K562 (cell line): ENCODE measurements at regions not wholly inside any gene's neighbourhood (a gene's known extent, or its start where the extent isn't known, plus 50 kb on each side); places are given as distances from the start of the nearest gene placed in this dataset.

Experiments used
- ATAC-seq: fragments of 200-7000 bp; cut with Tn5 transposase; 3 replicates; pipeline ENCODE4 v1.9.1; 2020; ENCODE audit warnings: moderate library complexity
- BruUV-seq: library from RNA; stranded (reverse); fragments of 400-500 nt; replicated peaks from 2 replicates; lab custom pipeline; 2021; lab: Mats Ljungman, UMichigan
- CTCF ChIA-PET: fragments of 300-600 bp; formaldehyde crosslinking; extraction: SDS; loops from one replicate; lab custom pipeline; 2021; ENCODE audit warnings: low intra/inter-chr PET ratio; lab: Yijun Ruan, JAX
- POLR2A ChIA-PET: fragments of 300-600, 350-650 bp; sonication (Branson Sonifier 250); formaldehyde crosslinking; extraction: SDS; loops from one replicate; lab custom pipeline; 2021; ENCODE audit warnings: antibody characterized with exemption, inconsistent platforms; lab: Yijun Ruan, JAX
- DNase-seq, 4 experiments: peaks; one replicate each; pipeline versions ENCODE4 v3.0.0 to v3.0.0-alpha.2; 2011 to 2018; ENCODE audit warnings: low spot score in 3 of 4, mixed read lengths in 3 of 4; ENCODE audit errors: extremely low read depth in 1 of 4
- FAIRE-seq: peaks from 2 replicates; lab custom pipeline; 2011; peaks lifted over from hg19 to GRCh38; lab: Jason Lieb, UNC
- H2AFZ ChIP-seq: 2 replicates; pipeline ENCODE4 v1.6.0; 2011; ENCODE audit warnings: low read depth, low read length, control low read depth, inconsistent platforms
- H3K27ac ChIP-seq: fragments of 200-600 bp; 3 replicates; pipeline ENCODE4 v1.8.0; 2011; ENCODE audit warnings: low read depth, mild to moderate bottlenecking, control low read depth, inconsistent platforms, low read length, moderate library complexity, mixed read lengths; ENCODE audit errors: extremely low read depth
- H3K27me3 ChIP-seq, 2 experiments: fragments of 300-600 bp in 1 of 2; 2 replicates in 1 of 2; 3 replicates in 1 of 2; pipeline versions ENCODE4 v1.6.0 to v1.8.0; 2011; ENCODE audit warnings: inconsistent platforms in 2 of 2, low read length in 2 of 2, mild to moderate bottlenecking in 1 of 2, mixed read lengths in 1 of 2, moderate library complexity in 1 of 2; ENCODE audit not compliant: control insufficient read depth in 2 of 2, insufficient read depth in 2 of 2
- H3K36me3 ChIP-seq: fragments of 300-600 bp; 3 replicates; pipeline ENCODE4 v1.8.0; 2011; ENCODE audit warnings: mild to moderate bottlenecking, low read length, inconsistent platforms; ENCODE audit not compliant: control insufficient read depth, insufficient read depth
- H3K4me1 ChIP-seq, 2 experiments: fragments of 200-600 bp in 1 of 2; replicated peaks in 1 of 2; 2 replicates in 1 of 2; 3 replicates in 1 of 2; pipeline versions ENCODE4 v1.5.1 to v1.8.0; 2011; ENCODE audit warnings: inconsistent platforms in 2 of 2, low read length in 2 of 2, mild to moderate bottlenecking in 1 of 2, mixed read lengths in 1 of 2, moderate library complexity in 1 of 2; ENCODE audit not compliant: control insufficient read depth in 2 of 2, insufficient read depth in 2 of 2
- H3K4me2 ChIP-seq: 2 replicates; pipeline ENCODE4 v1.6.1; 2011; ENCODE audit warnings: low read length, control low read depth, inconsistent platforms, mixed read lengths; ENCODE audit not compliant: insufficient read depth
- H3K4me3 ChIP-seq: fragments of 200-600 bp; sonication (generic), shearing (Covaris generic); 2 replicates; pipeline ENCODE4 v1.5.1; 2016; ENCODE audit warnings: control low read depth, inconsistent platforms
- H3K79me2 ChIP-seq: fragments of 200-600 bp; 3 replicates; pipeline ENCODE4 v1.8.0; 2011; ENCODE audit warnings: low read length, inconsistent platforms; ENCODE audit not compliant: control insufficient read depth, insufficient read depth
- H3K9ac ChIP-seq, 2 experiments: 2 replicates each; pipeline versions ENCODE4 v1.6.0 to v1.6.1; 2011; ENCODE audit warnings: low read depth in 2 of 2, low read length in 2 of 2, control low read depth in 1 of 2, inconsistent platforms in 1 of 2, mild to moderate bottlenecking in 1 of 2, mixed read lengths in 1 of 2; ENCODE audit not compliant: insufficient read depth in 1 of 2
- H3K9me1 ChIP-seq: one replicate; pipeline ENCODE4 v1.6.0; 2011; ENCODE audit warnings: inconsistent platforms, mild to moderate bottlenecking, low read length, moderate library complexity; ENCODE audit not compliant: control insufficient read depth, insufficient read depth
- H3K9me3 ChIP-seq: replicated peaks from 2 replicates; pipeline ENCODE4 v1.5.1; 2011; ENCODE audit warnings: low read depth, low read length, inconsistent platforms; ENCODE audit not compliant: control insufficient read depth, insufficient read depth
- H4K20me1 ChIP-seq: replicated peaks from 2 replicates; pipeline ENCODE4 v1.6.1; 2011; ENCODE audit warnings: low read length, inconsistent platforms, mixed read lengths; ENCODE audit not compliant: control insufficient read depth, insufficient read depth
- ESRRA ChIP-seq: fragments of 450-650 bp; IDR thresholded peaks from 2 replicates; pipeline ENCODE4 v1.6.1; 2014; ENCODE audit warnings: low read depth, mild to moderate bottlenecking, moderate library complexity, borderline replicate concordance
- NR1H2 ChIP-seq: sonication (generic); formaldehyde crosslinking; IDR thresholded peaks from 2 replicates; pipeline ENCODE4 v1.4.0; 2020; ENCODE audit warnings: mild to moderate bottlenecking, missing genetic modification reagents
- RUNX1 ChIP-seq: sonication (generic); IDR thresholded peaks from 2 replicates; pipeline ENCODE4 v1.6.1; 2016; ENCODE audit warnings: antibody characterized with exemption, low read depth
- SOX6 ChIP-seq: fragments of 450-650 bp; IDR thresholded peaks from 2 replicates; pipeline ENCODE4 v1.6.1; 2014; ENCODE audit warnings: mild to moderate bottlenecking
- TEAD2 ChIP-seq: fragments of 450-650 bp; IDR thresholded peaks from 2 replicates; pipeline ENCODE4 v1.6.1; 2016; ENCODE audit warnings: missing genetic modification characterization, control low read depth, missing compliant biosample characterization
- TSHZ1 ChIP-seq: fragments of 250-450 bp; sonication (Bioruptor Pico); IDR thresholded peaks from 2 replicates; pipeline ENCODE4 v1.4.0; 2020; ENCODE audit warnings: mild to moderate bottlenecking, moderate library complexity
- ZBTB17 ChIP-seq: fragments of 450-650 bp; formaldehyde crosslinking; IDR thresholded peaks from 2 replicates; pipeline ENCODE4 v1.4.0; 2020; ENCODE audit warnings: mild to moderate bottlenecking
- ZNF12 ChIP-seq: sonication (generic); formaldehyde crosslinking; IDR thresholded peaks from 2 replicates; pipeline ENCODE4 v1.4.0; 2020; ENCODE audit warnings: mild to moderate bottlenecking, missing genetic modification reagents
- ZNF586 ChIP-seq: fragments of 450-650 bp; formaldehyde crosslinking; conservative IDR thresholded peaks from 2 replicates; pipeline ENCODE4 v1.4.0; 2020; ENCODE audit warnings: mild to moderate bottlenecking, moderate library complexity
- ZNF644 ChIP-seq: fragments of 200-800 bp; sonication (Bioruptor generic); IDR thresholded peaks from 2 replicates; pipeline ENCODE4 v1.6.1; 2016; ENCODE audit warnings: low read depth, missing genetic modification characterization, missing compliant biosample characterization
- WGBS: fragments of 100-300 bp; shearing (Covaris generic); methylation state at CpG from one replicate; pipeline ENCODE4 v1.1.6; 2016; ENCODE audit warnings: low coverage, mixed read lengths; ENCODE audit not compliant: insufficient coverage; ENCODE audit errors: missing lambda C conversion rate; 5-methylcytosine and 5-hydroxymethylcytosine counted together
- in situ Hi-C: fragments of 300-500 bp; cut with MboI; formaldehyde crosslinking; loops from 4 replicates; pipeline ENCODE4 v1.15.0; 2018; ENCODE audit warnings: inconsistent platforms, mixed read lengths
- intact Hi-C: fragments of 100-400 bp; cut with micrococcal nuclease; formaldehyde crosslinking; loops from 2 replicates; pipeline ENCODE4 v1.14.2; 2022

DNA sequence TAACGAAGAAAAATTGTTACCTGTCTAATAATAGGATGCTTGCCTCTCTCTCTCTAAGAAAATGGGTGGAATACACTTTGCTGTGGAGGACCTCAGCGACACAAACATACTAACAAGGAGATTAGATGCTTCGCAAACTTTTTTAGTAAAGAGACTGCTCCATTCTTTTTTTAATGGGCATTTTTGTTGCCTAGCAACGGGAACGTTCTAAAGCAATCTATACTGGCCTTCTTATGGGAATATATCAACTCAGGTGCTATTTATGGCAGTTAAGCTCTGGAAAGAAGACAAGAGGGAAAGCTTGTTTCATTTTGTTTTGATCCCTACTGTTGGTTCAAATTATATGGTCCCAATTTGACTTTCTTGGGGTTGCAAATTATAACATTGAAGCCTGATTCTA lies 86.8 kb upstream of the CBLN2 start:
- Histone ChIP-seq H3K36me3 (no peaks in the 10 kb centered on the region), H3K9me1 (no peaks in the 10 kb centered on the region), H3K4me3 (no peak overlapping the region), H4K20me1 (no peaks in the 10 kb centered on the region), H3K79me2 (no peaks in the 10 kb centered on the region), H3K9ac (no peak overlapping the region), H3K4me1 (no peaks in the 10 kb centered on the region), H3K27ac (no peak overlapping the region), H3K4me2 (no peak overlapping the region), H3K9me3 (no peaks in the 10 kb centered on the region), H3K27me3 (no peaks in the 10 kb centered on the region), H2AFZ (no peak overlapping the region)
- ChIA-PET CTCF (no interaction called here), POLR2A (no interaction called here)
- ATAC-seq = no peak
- in situ Hi-C loops = no loop called here
- no TSS peak for BruUV-seq
- TF ChIP-seq SOX6 (no peak), TEAD2 (tag) (no peak), ESRRA (no peak), NR1H2 (CRISPR knock-in tag) (no peak), ZBTB17 (CRISPR knock-in tag) (no peak), TSHZ1 (no peak), ZNF644 (tag) (no peak), ZNF12 (CRISPR knock-in tag) (no peak), RUNX1 (no peak), ZNF586 (CRISPR knock-in tag) (no peak)
- DNase-seq = no peak
- intact Hi-C loops = no loop called here
- no peak for FAIRE-seq
- WGBS = 1% methylated on average over 5 of the region's 5 CpGs
